ENCODE measurements at regions not wholly inside any gene's neighbourhood (a gene's known extent, or its start where the extent isn't known, plus 50 kb on each side); places are given as distances from the start of the nearest gene placed in this dataset.

- no peak for TF ChIP-seq SIN3A (IDR thresholded peaks at IDR 0.05; ENCODE audit: borderline replicate concordance, insufficient read depth, low read length)
- TF ChIP-seq REST (IDR thresholded peaks at IDR 0.05; ENCODE audit: insufficient read depth in 1 of 2, low read depth in 2 of 2, low read length in 2 of 2) = no peak
- no peak for TF ChIP-seq FOXP2 (optimal IDR thresholded peaks at IDR 0.05; ENCODE audit: borderline replicate concordance, extremely low read depth, extremely low read length, insufficient read depth)
- no peak for TF ChIP-seq POLR2AphosphoS5 (IDR thresholded peaks at IDR 0.05; ENCODE audit: low read depth, low read length)
- TF ChIP-seq TAF1 (IDR thresholded peaks at IDR 0.05; ENCODE audit: borderline replicate concordance, insufficient read depth, low read length) = no peak
Observed at GRCh38 chr7:69451715-69452114, 146.6 kb upstream of the AUTS2 start.

- TF ChIP-seq TAF1 (IDR thresholded peaks at IDR 0.05; ENCODE audit: borderline replicate concordance, insufficient read depth, low read length) (no peak), SIN3A (IDR thresholded peaks at IDR 0.05; ENCODE audit: borderline replicate concordance, insufficient read depth, low read length) (no peak), FOXP2 (optimal IDR thresholded peaks at IDR 0.05; ENCODE audit: borderline replicate concordance, extremely low read depth, extremely low read length, insufficient read depth) (no peak), POLR2AphosphoS5 (IDR thresholded peaks at IDR 0.05; ENCODE audit: low read depth, low read length) (no peak), REST (IDR thresholded peaks at IDR 0.05; ENCODE audit: insufficient read depth in 1 of 2, low read depth in 2 of 2, low read length in 2 of 2) (no peak)
Observed at GRCh38 chr7:69452797-69453196, 145.5 kb upstream of the AUTS2 start.

GRCh38 chr7:69457595-69458504, 140.4 kb upstream of the AUTS2 start:
- no peak for TF ChIP-seq REST (IDR thresholded peaks at IDR 0.05; ENCODE audit: insufficient read depth in 1 of 2, low read depth in 2 of 2, low read length in 2 of 2)
- no peak for TF ChIP-seq TAF1 (IDR thresholded peaks at IDR 0.05; ENCODE audit: borderline replicate concordance, insufficient read depth, low read length)
- no peak for TF ChIP-seq SIN3A (IDR thresholded peaks at IDR 0.05; ENCODE audit: borderline replicate concordance, insufficient read depth, low read length)
- no peak for TF ChIP-seq FOXP2 (optimal IDR thresholded peaks at IDR 0.05; ENCODE audit: borderline replicate concordance, extremely low read depth, extremely low read length, insufficient read depth)
- no peak for TF ChIP-seq POLR2AphosphoS5 (IDR thresholded peaks at IDR 0.05; ENCODE audit: low read depth, low read length)

- TF ChIP-seq REST (IDR thresholded peaks at IDR 0.05; ENCODE audit: insufficient read depth in 1 of 2, low read depth in 2 of 2, low read length in 2 of 2) (no peak), TAF1 (IDR thresholded peaks at IDR 0.05; ENCODE audit: borderline replicate concordance, insufficient read depth, low read length) (no peak), SIN3A (IDR thresholded peaks at IDR 0.05; ENCODE audit: borderline replicate concordance, insufficient read depth, low read length) (no peak), POLR2AphosphoS5 (IDR thresholded peaks at IDR 0.05; ENCODE audit: low read depth, low read length) (no peak), FOXP2 (optimal IDR thresholded peaks at IDR 0.05; ENCODE audit: borderline replicate concordance, extremely low read depth, extremely low read length, insufficient read depth) (no peak)
Observed at GRCh38 chr7:69464035-69464434, 134.2 kb upstream of the AUTS2 start.

Data from PFSK-1 (cell line).